ENCODE measurements at regions not wholly inside any gene's neighbourhood (a gene's known extent, or its start where the extent isn't known, plus 50 kb on each side); places are given as distances from the start of the nearest gene placed in this dataset.

- H3K36me3 Mint-ChIP-seq (ENCODE audit: low read depth), result no peaks in the 10 kb centered on the region
- no peak for DNase-seq (ENCODE audit: low read depth, low spot score)
- no peak for TF ChIP-seq CTCF (conservative IDR thresholded peaks at IDR 0.05)
- H3K4me1 Mint-ChIP-seq, result no peaks in the 10 kb centered on the region
- no peaks in the 10 kb centered on the region for H3K9me3 Mint-ChIP-seq
- H3K27ac Mint-ChIP-seq (ENCODE audit: unreplicated experiment), result no peak overlapping the region
- peaks cover 3% of the 10 kb centered on the region for H3K27me3 Mint-ChIP-seq (ENCODE audit: low read depth)
- H3K4me3 Mint-ChIP-seq, result no peak overlapping the region
Observed at GRCh38 chr2:212607080-212607479, 68.5 kb upstream of the ERBB4 start.

GRCh38 chr2:212606232-212606631 lies 67.6 kb upstream of the ERBB4 start:
- no peak overlapping the region for H3K4me3 Mint-ChIP-seq
- no peak for DNase-seq (ENCODE audit: low read depth, low spot score)
- H3K36me3 Mint-ChIP-seq (ENCODE audit: low read depth), result no peaks in the 10 kb centered on the region
- no peak overlapping the region for H3K27ac Mint-ChIP-seq (ENCODE audit: unreplicated experiment)
- H3K4me1 Mint-ChIP-seq, result no peaks in the 10 kb centered on the region
- H3K9me3 Mint-ChIP-seq, result no peaks in the 10 kb centered on the region
- peaks cover 3% of the 10 kb centered on the region for H3K27me3 Mint-ChIP-seq (ENCODE audit: low read depth)
- no peak for TF ChIP-seq CTCF (conservative IDR thresholded peaks at IDR 0.05)

GRCh38 chr2:212596688-212597087 lies 58.1 kb upstream of the ERBB4 start:
- no peaks in the 10 kb centered on the region for H3K27me3 Mint-ChIP-seq (ENCODE audit: low read depth)
- H3K36me3 Mint-ChIP-seq (ENCODE audit: low read depth), result no peaks in the 10 kb centered on the region
- no peaks in the 10 kb centered on the region for H3K9me3 Mint-ChIP-seq
- no peak overlapping the region for H3K4me3 Mint-ChIP-seq
- peaks cover 17% of the 10 kb centered on the region for H3K4me1 Mint-ChIP-seq
- H3K27ac Mint-ChIP-seq (ENCODE audit: unreplicated experiment), result no peak overlapping the region
- no peak for DNase-seq (ENCODE audit: low read depth, low spot score)
- TF ChIP-seq CTCF (conservative IDR thresholded peaks at IDR 0.05), result no peak

- Mint-ChIP-seq H3K27ac (ENCODE audit: unreplicated experiment) (peak overlapping the region; percentile 69), H3K4me3 (no peak overlapping the region), H3K4me1 (peaks cover 17% of the 10 kb centered on the region), H3K36me3 (ENCODE audit: low read depth) (no peaks in the 10 kb centered on the region), H3K27me3 (ENCODE audit: low read depth) (no peaks in the 10 kb centered on the region), H3K9me3 (no peaks in the 10 kb centered on the region)
- no peak for TF ChIP-seq CTCF (conservative IDR thresholded peaks at IDR 0.05)
- DNase-seq (ENCODE audit: low read depth, low spot score), result no peak
Observed at GRCh38 chr2:212596276-212596675, 57.7 kb upstream of the ERBB4 start.

DNA sequence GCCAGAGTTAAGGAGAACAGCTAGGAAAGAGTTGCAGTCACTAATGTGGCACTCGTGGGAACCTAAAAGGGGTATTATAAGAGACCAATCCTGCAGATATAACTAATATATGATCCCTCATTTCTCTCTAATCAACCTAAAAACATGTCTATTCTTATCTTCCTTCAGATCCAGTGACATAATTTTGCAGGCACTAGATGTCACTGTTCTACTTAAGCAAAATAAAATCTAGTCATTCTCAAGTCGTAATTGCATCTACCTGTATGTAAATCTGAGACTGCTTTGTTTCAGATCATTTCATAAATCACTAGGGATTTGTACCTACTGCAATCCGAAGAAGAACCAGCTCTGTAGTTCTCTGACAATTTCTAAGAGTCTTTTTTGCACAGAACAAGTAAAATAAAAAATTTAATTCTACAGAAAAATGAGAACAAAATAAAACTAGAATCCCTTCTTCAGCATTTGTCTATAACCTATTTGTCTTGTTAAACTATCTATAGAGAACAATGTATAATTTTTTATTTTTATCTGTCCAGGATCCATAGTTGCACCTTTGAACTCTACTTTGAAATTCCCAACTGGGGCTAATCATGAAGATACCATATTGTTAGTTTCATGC lies 56.5 kb upstream of the ERBB4 start:
- DNase-seq (ENCODE audit: low read depth, low spot score), result no peak
- no peak overlapping the region for H3K4me3 Mint-ChIP-seq
- H3K36me3 Mint-ChIP-seq (ENCODE audit: low read depth), result no peaks in the 10 kb centered on the region
- TF ChIP-seq CTCF (conservative IDR thresholded peaks at IDR 0.05), result peak; percentile 59
- H3K27ac Mint-ChIP-seq (ENCODE audit: unreplicated experiment), result no peak overlapping the region
- H3K27me3 Mint-ChIP-seq (ENCODE audit: low read depth), result no peaks in the 10 kb centered on the region
- H3K4me1 Mint-ChIP-seq, result peaks cover 17% of the 10 kb centered on the region
- no peaks in the 10 kb centered on the region for H3K9me3 Mint-ChIP-seq

Measured in neural crest cell (in vitro differentiated cells).